ENCODE measurements at regions not wholly inside any gene's neighbourhood (a gene's known extent, or its start where the extent isn't known, plus 50 kb on each side); places are given as distances from the start of the nearest gene placed in this dataset.
"Not testable (repeated sequence)": the region's sequence is repeated elsewhere in the genome, so short reads cannot be mapped to it uniquely, and the experiment has no call there.

- in situ Hi-C loops (cut with HindIII; ENCODE audit: low pct_ligation_motif_present, low pct_unique_long_range_greater_than_20kb, low sequenced_read_pairs) = no loop called here
- DNase-seq = no peak
Observed at GRCh38 chr10:7075110-7075509, 335.7 kb downstream of the SFMBT2 start.

- in situ Hi-C loops (cut with HindIII; ENCODE audit: low pct_ligation_motif_present, low pct_unique_long_range_greater_than_20kb, low sequenced_read_pairs) = no loop called here
- no peak for DNase-seq
Observed at GRCh38 chr10:7071421-7071820, 339.4 kb downstream of the SFMBT2 start.

DNA sequence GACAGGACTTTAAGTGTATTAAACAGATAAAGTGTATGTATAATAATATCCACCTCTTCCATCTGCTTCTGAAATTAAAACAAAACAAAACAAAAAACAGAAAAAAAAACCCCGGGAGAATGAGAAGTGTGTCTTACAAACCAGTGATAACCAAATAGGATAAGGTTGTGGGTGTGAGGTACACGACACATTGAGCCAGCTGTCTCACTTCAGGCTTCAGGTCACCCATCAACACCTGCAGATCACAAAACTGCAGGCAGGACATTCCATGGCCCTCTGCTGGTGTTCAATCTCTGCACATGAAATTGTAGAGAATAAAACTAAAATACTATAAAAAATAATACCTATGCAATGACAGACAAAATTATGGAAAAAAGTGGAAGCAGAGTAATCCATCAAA lies 339.9 kb downstream of the SFMBT2 start:
- in situ Hi-C loops (cut with HindIII; ENCODE audit: low pct_ligation_motif_present, low pct_unique_long_range_greater_than_20kb, low sequenced_read_pairs) = no loop called here
- no peak for DNase-seq

DNA sequence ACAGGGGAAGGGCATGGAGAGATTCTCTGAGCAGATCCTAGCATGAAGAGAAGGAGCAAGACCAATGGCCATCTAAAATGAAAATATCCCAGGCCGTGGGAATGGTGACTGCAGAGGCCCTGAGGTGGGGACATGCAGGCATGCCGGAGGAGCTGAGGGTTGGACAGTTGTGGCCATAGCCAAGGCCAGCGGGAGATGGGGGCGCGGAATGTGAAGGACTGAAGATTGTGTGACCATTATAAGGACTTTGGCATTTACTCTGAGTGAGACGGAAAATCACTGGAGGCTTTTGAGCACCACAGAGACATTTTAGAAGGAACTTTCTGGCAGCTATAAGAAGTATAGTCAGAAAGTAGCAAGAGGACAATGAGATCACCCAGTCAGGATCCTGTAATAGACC lies 341.1 kb downstream of the SFMBT2 start:
- in situ Hi-C loops (cut with HindIII; ENCODE audit: low pct_ligation_motif_present, low pct_unique_long_range_greater_than_20kb, low sequenced_read_pairs) = no loop called here

DNA sequence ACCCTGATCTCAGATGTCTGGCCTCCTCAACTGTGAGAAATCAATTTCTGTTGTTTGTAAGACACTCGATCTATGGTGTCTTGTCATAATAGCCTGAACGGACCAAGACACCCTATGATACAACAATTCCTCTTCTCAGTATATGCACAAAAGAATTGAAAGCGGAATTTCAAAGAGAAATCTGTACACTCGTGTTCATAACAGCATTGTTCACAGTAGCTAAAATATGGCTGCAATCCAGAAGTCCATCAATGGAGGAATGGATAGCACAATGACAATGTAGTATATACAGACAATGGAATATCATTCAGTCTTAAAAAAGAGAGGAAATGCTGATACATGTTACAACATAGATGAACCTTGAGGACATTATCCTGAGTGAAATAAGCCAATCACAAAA lies 354.6 kb downstream of the SFMBT2 start:
- in situ Hi-C loops (cut with HindIII; ENCODE audit: low pct_ligation_motif_present, low pct_unique_long_range_greater_than_20kb, low sequenced_read_pairs) = no loop called here
- DNase-seq = no peak

More for the DNA sequence above, 341.1 kb downstream of the SFMBT2 start:
- no peak for DNase-seq

- DNase-seq = peak; percentile 2
- in situ Hi-C loops (cut with HindIII; ENCODE audit: low pct_ligation_motif_present, low pct_unique_long_range_greater_than_20kb, low sequenced_read_pairs) = no loop called here
Observed at GRCh38 chr10:7054915-7055314, 355.9 kb downstream of the SFMBT2 start.

- in situ Hi-C loops (cut with HindIII; ENCODE audit: low pct_ligation_motif_present, low pct_unique_long_range_greater_than_20kb, low sequenced_read_pairs) = no loop called here
- no peak for DNase-seq
Observed at GRCh38 chr10:7053195-7053594, 357.6 kb downstream of the SFMBT2 start.

GRCh38 chr10:7050024-7050423 lies 360.8 kb downstream of the SFMBT2 start:
- DNase-seq; in situ Hi-C loops (cut with HindIII; ENCODE audit: low pct_ligation_motif_present, low pct_unique_long_range_greater_than_20kb, low sequenced_read_pairs): not testable (repeated sequence)

DNA sequence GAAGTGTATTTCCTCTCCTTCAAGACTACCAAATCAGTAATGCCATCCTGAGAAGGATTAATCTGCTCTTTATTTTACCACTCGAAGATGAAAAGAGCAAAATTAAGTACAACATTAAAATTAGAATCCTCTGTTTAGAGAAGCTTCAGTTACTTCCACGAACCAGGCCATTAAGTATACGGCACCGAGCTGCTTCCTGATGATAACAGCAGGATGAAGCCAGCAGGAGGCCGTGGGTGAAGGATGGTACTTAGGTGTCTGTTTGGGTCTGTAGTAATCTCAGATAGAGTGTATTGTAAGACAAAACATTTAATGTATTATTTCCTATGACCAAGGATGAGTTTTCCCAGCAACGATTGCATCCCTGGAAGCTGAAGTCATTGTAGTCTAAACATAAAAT lies 362.8 kb downstream of the SFMBT2 start:
- DNase-seq = no peak
- in situ Hi-C loops (cut with HindIII; ENCODE audit: low pct_ligation_motif_present, low pct_unique_long_range_greater_than_20kb, low sequenced_read_pairs) = no loop called here

- DNase-seq = no peak
- in situ Hi-C loops (cut with HindIII; ENCODE audit: low pct_ligation_motif_present, low pct_unique_long_range_greater_than_20kb, low sequenced_read_pairs) = no loop called here
Observed at GRCh38 chr10:7046615-7047014, 364.2 kb downstream of the SFMBT2 start.

- in situ Hi-C loops (cut with HindIII; ENCODE audit: low pct_ligation_motif_present, low pct_unique_long_range_greater_than_20kb, low sequenced_read_pairs) = no loop called here
- DNase-seq = no peak
Observed at GRCh38 chr10:7045891-7046599, 364.8 kb downstream of the SFMBT2 start.

GRCh38 chr10:7043055-7043653 lies 367.7 kb downstream of the SFMBT2 start:
- no peak for DNase-seq
- in situ Hi-C loops (cut with HindIII; ENCODE audit: low pct_ligation_motif_present, low pct_unique_long_range_greater_than_20kb, low sequenced_read_pairs) = no loop called here

DNA sequence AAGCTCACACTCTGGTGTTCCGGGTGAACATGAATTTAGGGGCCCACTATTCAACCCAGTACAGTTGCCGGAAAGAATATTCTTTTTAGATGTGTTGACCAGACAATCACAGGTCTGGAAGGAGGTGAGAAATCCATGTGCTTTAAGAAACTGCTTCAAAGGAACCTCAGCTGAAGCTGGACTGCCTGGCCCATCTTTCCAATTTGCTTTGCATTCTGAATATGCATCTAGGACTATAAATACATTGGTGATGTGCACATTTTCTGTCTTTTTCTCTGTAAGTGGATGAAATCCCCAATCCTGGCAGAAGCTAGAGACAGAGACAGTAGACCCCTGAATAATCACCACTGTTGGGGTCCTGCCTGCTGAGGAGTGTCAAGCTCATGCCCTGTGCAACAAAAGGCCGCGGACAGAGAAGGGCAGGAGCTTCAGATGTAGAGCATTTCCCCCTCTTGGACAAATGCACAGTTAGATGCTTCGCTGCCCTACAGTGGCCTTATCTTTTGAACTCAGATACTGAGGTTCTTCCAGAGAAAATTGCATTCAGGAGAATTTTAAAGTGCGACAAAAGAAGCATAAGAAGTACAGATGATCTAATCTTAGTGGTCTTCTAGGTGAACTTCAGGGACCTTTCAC lies 368.3 kb downstream of the SFMBT2 start:
- DNase-seq = no peak
- in situ Hi-C loops (cut with HindIII; ENCODE audit: low pct_ligation_motif_present, low pct_unique_long_range_greater_than_20kb, low sequenced_read_pairs) = no loop called here

- no peak for DNase-seq
- in situ Hi-C loops (cut with HindIII; ENCODE audit: low pct_ligation_motif_present, low pct_unique_long_range_greater_than_20kb, low sequenced_read_pairs) = no loop called here
Observed at GRCh38 chr10:7042000-7042399, 368.8 kb downstream of the SFMBT2 start.

DNA sequence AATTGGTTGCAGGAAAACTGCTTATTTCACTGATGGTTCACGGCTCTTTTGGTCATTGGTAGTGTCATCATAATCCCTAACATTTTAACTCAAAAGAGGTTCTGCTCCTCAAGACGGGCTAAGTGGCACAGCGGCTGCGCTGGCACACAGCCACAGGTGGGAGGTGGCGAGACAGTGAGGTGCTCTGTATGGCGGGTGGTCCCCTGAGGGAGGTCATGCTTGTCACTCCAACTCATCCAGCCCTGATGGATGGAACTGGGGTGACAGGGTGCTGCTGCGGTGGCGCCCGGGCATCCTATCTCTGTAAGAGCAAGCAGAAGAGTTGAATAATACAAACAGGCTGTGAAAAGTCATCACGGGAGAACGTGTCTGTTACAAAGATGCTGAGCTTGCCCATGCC lies 370.2 kb downstream of the SFMBT2 start:
- no peak for DNase-seq
- in situ Hi-C loops (cut with HindIII; ENCODE audit: low pct_ligation_motif_present, low pct_unique_long_range_greater_than_20kb, low sequenced_read_pairs) = no loop called here

DNA sequence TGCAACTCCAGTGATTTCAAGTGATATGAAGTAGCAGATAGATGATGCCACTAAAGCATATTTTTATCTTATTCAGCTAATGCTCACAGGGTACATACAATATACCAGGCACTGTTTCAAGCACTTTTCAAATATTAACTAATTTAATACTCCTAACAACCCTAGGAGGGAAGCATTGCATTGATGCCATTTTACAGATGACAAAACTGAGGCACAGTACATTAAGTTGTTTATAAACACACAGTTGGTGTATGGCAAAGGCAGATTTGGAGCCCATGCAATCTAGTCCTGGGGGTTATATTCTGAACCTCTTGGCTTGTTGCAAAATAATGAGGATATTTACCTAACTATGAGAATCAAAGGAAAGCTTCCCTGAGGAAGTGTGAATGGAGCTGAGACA lies 371.0 kb downstream of the SFMBT2 start:
- DNase-seq = no peak
- in situ Hi-C loops (cut with HindIII; ENCODE audit: low pct_ligation_motif_present, low pct_unique_long_range_greater_than_20kb, low sequenced_read_pairs) = no loop called here

DNA sequence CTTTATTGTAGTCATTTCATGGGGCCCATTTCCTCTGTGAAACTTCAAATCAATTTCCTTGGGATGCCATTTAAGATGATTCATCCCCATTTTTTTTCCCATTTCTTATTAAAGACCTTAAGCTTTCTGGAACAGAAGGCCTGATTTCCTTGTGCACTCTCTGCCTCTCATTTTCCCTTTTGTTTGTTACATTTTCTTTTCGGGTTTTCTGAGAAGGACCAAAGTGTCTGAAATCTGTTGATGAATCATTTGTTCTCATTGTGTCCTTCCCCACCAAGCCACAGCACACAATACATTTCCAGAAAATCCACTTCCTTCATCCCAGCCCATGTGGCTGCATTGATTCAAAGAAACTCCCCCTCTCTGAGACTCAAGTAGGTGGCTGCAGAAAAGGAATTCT lies 372.4 kb downstream of the SFMBT2 start:
- DNase-seq = no peak
- in situ Hi-C loops (cut with HindIII; ENCODE audit: low pct_ligation_motif_present, low pct_unique_long_range_greater_than_20kb, low sequenced_read_pairs) = no loop called here

DNA sequence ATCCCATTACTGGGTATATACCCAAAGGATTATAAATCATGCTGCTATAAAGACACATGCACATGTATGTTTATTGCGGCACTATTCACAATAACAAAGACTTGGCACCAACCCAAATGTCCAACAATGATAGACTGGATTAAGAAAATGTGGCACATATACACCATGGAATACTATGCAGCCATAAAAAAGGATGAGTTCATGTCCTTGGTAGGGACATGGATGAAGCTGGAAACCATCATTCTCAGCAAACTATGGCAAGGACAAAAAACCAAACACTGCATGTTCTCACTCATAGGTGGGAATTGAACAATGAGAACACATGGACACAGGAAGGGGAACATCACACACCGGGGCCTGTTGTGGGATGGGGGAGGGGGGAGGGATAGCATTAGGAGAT lies 373.4 kb downstream of the SFMBT2 start:
- in situ Hi-C loops (cut with HindIII; ENCODE audit: low pct_ligation_motif_present, low pct_unique_long_range_greater_than_20kb, low sequenced_read_pairs) = not testable (repeated sequence)

GRCh38 chr10:7036951-7037350 lies 373.9 kb downstream of the SFMBT2 start:
- DNase-seq = no peak
- in situ Hi-C loops (cut with HindIII; ENCODE audit: low pct_ligation_motif_present, low pct_unique_long_range_greater_than_20kb, low sequenced_read_pairs) = no loop called here

More for the DNA sequence above, 373.4 kb downstream of the SFMBT2 start:
- DNase-seq = not testable (repeated sequence)
